CD4-positive, alpha-beta T cell (primary cell): ENCODE measurements at regions not wholly inside any gene's neighbourhood (a gene's known extent, or its start where the extent isn't known, plus 50 kb on each side); places are given as distances from the start of the nearest gene placed in this dataset.

Source experiments
- ATAC-seq: fragments of 200-7000 bp; cut with Tn5 transposase; one replicate; pipeline ENCODE4 v1.10.0; 2022; ENCODE audit warnings: mild to moderate bottlenecking; ENCODE audit not compliant: poor library complexity
- CTCF ChIA-PET: fragments of 350-600 bp; sonication (Branson Sonifier 250); formaldehyde crosslinking; loops from one replicate; lab custom pipeline; 2021; ENCODE audit warnings: antibody characterized with exemption, inconsistent platforms; lab: Charles Lee
- POLR2A ChIA-PET: fragments of 350-600 bp; sonication (Branson Sonifier 250); formaldehyde crosslinking; loops from one replicate; lab custom pipeline; 2021; ENCODE audit warnings: antibody characterized with exemption, inconsistent platforms; lab: Charles Lee
- DNase-seq, 14 experiments: peaks; one replicate each; pipeline ENCODE4 v3.0.0-alpha.2; 2013 to 2020; ENCODE audit warnings: mixed read lengths in 2 of 14
- H3K27ac ChIP-seq, 2 donors: one replicate each; pipeline versions ENCODE4 v1.5.1 to v1.7.0; 2013; ENCODE audit warnings: low read length in 2 of 2, low read depth in 1 of 2, mild to moderate bottlenecking in 1 of 2
- H3K27me3 ChIP-seq, 2 experiments: 1 replicate in 1 of 2; 2 replicates in 1 of 2; pipeline versions ENCODE4 v1.6.1 to v1.7.0; 2013; ENCODE audit warnings: low read length in 2 of 2, control low read depth in 1 of 2, mild to moderate bottlenecking in 1 of 2, moderate library complexity in 1 of 2; ENCODE audit not compliant: insufficient read depth in 2 of 2, control insufficient read depth in 1 of 2
- H3K36me3 ChIP-seq: one replicate; pipeline ENCODE4 v1.6.1; 2013; ENCODE audit warnings: low read length, control low read depth; ENCODE audit not compliant: insufficient read depth
- H3K4me1 ChIP-seq: one replicate; pipeline ENCODE4 v1.6.1; 2013; ENCODE audit warnings: low read length, control low read depth; ENCODE audit not compliant: insufficient read depth
- H3K4me3 ChIP-seq: one replicate; pipeline ENCODE4 v1.5.1; 2013; ENCODE audit warnings: mild to moderate bottlenecking, low read length, moderate library complexity
- H3K9me3 ChIP-seq, 2 experiments: 1 replicate in 1 of 2; 2 replicates in 1 of 2; pipeline versions ENCODE4 v1.6.1 to v1.7.0; 2013; ENCODE audit warnings: low read length in 2 of 2, mild to moderate bottlenecking in 2 of 2, control low read depth in 1 of 2, moderate library complexity in 1 of 2; ENCODE audit not compliant: control insufficient read depth in 1 of 2, insufficient read depth in 1 of 2
- H3K27ac Mint-ChIP-seq: one replicate; pipeline ENCODE4 v1.8.0; 2020; ENCODE audit warnings: mixed read lengths
- H3K27me3 Mint-ChIP-seq: one replicate; pipeline ENCODE4 v1.8.0; 2021; ENCODE audit warnings: mixed read lengths
- H3K36me3 Mint-ChIP-seq: one replicate; pipeline ENCODE4 v1.8.0; 2021; ENCODE audit warnings: low read depth, mixed read lengths
- H3K4me1 Mint-ChIP-seq: one replicate; pipeline ENCODE4 v1.8.0; 2021; ENCODE audit warnings: low read depth, mixed read lengths
- H3K4me3 Mint-ChIP-seq: one replicate; pipeline ENCODE4 v1.8.0; 2020; ENCODE audit warnings: mild to moderate bottlenecking, mixed read lengths
- H3K9me3 Mint-ChIP-seq: one replicate; pipeline ENCODE4 v1.8.0; 2020; ENCODE audit warnings: mixed read lengths
- intact Hi-C, 2 experiments: fragments of 100-400 bp; cut with DNase I in 1 of 2; cut with micrococcal nuclease in 1 of 2; formaldehyde crosslinking; loops; one replicate each; pipeline versions ENCODE4 v1.15.1 to v1.9.0; 2023 to 2025; cut with DNase I, micrococcal nuclease
- TF ChIP-seq, protein P1 (sequence below): fragments of 200-600 bp; IDR thresholded peaks from one replicate; pipeline ENCODE4 v1.8.0; 2022; ENCODE audit warnings: antibody characterized with exemption, mild to moderate bottlenecking

- ChIA-PET CTCF (no interaction called here), POLR2A (no interaction called here)
- Mint-ChIP-seq H3K36me3 (no peaks in the 10 kb centered on the region), H3K4me1 (no peaks in the 10 kb centered on the region), H3K4me3 (no peak overlapping the region), H3K27ac (no peak overlapping the region), H3K9me3 (peaks cover 2% of the 10 kb centered on the region), H3K27me3 (peaks cover 5% of the 10 kb centered on the region)
- Histone ChIP-seq H3K36me3 (no peaks in the 10 kb centered on the region), H3K27me3 (no peaks in the 10 kb centered on the region), H3K9me3 (no peaks in the 10 kb centered on the region), H3K4me1 (no peaks in the 10 kb centered on the region), H3K4me3 (no peak overlapping the region), H3K27ac (no peak overlapping the region)
- ATAC-seq: no peak
- DNase-seq: no peak
- intact Hi-C loops: no loop called here
- TF ChIP-seq, protein P1, sequence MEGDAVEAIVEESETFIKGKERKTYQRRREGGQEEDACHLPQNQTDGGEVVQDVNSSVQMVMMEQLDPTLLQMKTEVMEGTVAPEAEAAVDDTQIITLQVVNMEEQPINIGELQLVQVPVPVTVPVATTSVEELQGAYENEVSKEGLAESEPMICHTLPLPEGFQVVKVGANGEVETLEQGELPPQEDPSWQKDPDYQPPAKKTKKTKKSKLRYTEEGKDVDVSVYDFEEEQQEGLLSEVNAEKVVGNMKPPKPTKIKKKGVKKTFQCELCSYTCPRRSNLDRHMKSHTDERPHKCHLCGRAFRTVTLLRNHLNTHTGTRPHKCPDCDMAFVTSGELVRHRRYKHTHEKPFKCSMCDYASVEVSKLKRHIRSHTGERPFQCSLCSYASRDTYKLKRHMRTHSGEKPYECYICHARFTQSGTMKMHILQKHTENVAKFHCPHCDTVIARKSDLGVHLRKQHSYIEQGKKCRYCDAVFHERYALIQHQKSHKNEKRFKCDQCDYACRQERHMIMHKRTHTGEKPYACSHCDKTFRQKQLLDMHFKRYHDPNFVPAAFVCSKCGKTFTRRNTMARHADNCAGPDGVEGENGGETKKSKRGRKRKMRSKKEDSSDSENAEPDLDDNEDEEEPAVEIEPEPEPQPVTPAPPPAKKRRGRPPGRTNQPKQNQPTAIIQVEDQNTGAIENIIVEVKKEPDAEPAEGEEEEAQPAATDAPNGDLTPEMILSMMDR: no peak
Measured at GRCh38 chr2:156670104-156670503, 233.9 kb downstream of the GPD2 start.

DNA sequence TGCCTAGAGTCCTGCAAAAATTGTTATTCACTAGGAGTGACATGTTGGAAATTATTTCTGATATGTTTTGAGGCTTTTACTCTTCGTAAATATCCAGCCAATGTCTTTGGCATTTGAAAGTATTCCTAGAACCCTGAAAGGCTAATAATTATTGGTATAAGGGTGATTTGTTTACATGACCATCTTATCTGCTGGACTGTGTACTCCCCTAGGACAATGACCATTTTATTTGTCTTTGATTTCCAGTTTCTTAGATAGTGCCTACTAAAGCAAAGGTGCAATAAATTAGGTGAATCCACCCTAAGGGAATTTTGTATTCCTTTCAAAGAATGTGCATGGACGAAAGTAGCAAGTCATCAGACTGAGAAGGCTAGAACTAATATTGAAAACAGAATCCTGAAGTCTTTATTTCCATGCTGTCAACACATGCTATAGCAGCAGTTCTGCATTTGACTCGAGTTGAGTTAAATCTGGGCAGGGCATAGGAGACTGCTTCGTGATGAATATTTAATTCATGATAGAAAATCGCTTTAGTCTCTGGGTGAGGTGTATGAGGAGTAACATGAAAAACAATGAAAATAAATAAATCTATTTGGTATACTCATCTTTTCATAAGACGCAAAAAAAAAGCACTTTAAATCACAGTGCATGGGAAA lies 235.7 kb downstream of the GPD2 start:
- Histone ChIP-seq H3K27me3 (no peaks in the 10 kb centered on the region), H3K4me3 (no peak overlapping the region), H3K36me3 (no peaks in the 10 kb centered on the region), H3K9me3 (no peaks in the 10 kb centered on the region), H3K27ac (no peak overlapping the region), H3K4me1 (no peaks in the 10 kb centered on the region)
- ChIA-PET POLR2A (no interaction called here), CTCF (no interaction called here)
- TF ChIP-seq, protein P1: no peak
- no peak for ATAC-seq
- Mint-ChIP-seq H3K4me1 (no peaks in the 10 kb centered on the region), H3K36me3 (no peaks in the 10 kb centered on the region), H3K27me3 (peaks cover 5% of the 10 kb centered on the region), H3K9me3 (peaks cover 2% of the 10 kb centered on the region), H3K27ac (no peak overlapping the region), H3K4me3 (no peak overlapping the region)
- intact Hi-C loops: no loop called here
- DNase-seq: no peak

GRCh38 chr2:156672556-156673332 lies 236.6 kb downstream of the GPD2 start:
- Histone ChIP-seq H3K9me3 (no peaks in the 10 kb centered on the region), H3K27ac (no peak overlapping the region), H3K27me3 (no peaks in the 10 kb centered on the region), H3K4me1 (no peaks in the 10 kb centered on the region), H3K4me3 (no peak overlapping the region), H3K36me3 (no peaks in the 10 kb centered on the region)
- POLR2A ChIA-PET: no interaction called here
- no peak overlapping the region for H3K4me3 Mint-ChIP-seq
- H3K4me1 Mint-ChIP-seq: no peaks in the 10 kb centered on the region
- intact Hi-C loops: no loop called here
- CTCF ChIA-PET: no interaction called here
- ATAC-seq (no peak), DNase-seq (no peak)
- TF ChIP-seq, protein P1: no peak
- H3K9me3 Mint-ChIP-seq: peaks cover 2% of the 10 kb centered on the region
- H3K27me3 Mint-ChIP-seq: peaks cover 5% of the 10 kb centered on the region
- no peaks in the 10 kb centered on the region for H3K36me3 Mint-ChIP-seq
- no peak overlapping the region for H3K27ac Mint-ChIP-seq
